ENCODE measurements at regions not wholly inside any gene's neighbourhood (a gene's known extent, or its start where the extent isn't known, plus 50 kb on each side); places are given as distances from the start of the nearest gene placed in this dataset.

- Histone ChIP-seq H2BK120ac (replicated peaks; ENCODE audit: low read depth, low read length) (no peak overlapping the region), H2BK12ac (ENCODE audit: low read depth, low read length) (no peak overlapping the region), H3K9ac (replicated peaks in 1 of 4; ENCODE audit: extremely low read depth in 1 of 4, low read depth in 3 of 4, low read length in 3 of 4) (no peak overlapping the region), H4K91ac (replicated peaks; ENCODE audit: insufficient read length, low read length) (no peak overlapping the region), H3K4me1 (replicated peaks in 1 of 4; ENCODE audit: control insufficient read depth in 3 of 4, insufficient read depth in 4 of 4, low read length in 3 of 4) (peaks cover 0 to 4% (median 2%) of the 10 kb centered on the region in 4 experiments; a peak in 2 of 7 replicates), H3K9me3 (ENCODE audit: insufficient read depth in 2 of 2, low read depth in 1 of 2, low read length in 1 of 2) (no peaks in the 10 kb centered on the region), H2BK15ac (ENCODE audit: low read length) (no peak overlapping the region), H2BK20ac (ENCODE audit: low read length) (no peak overlapping the region), H3K18ac (ENCODE audit: extremely low read depth, low read length) (no peak overlapping the region), H3K79me1 (ENCODE audit: low read depth, low read length) (no peaks in the 10 kb centered on the region), H3K36me3 (ENCODE audit: control insufficient read depth in 2 of 4, insufficient read depth in 4 of 4, low read length in 3 of 4) (no peaks in the 10 kb centered on the region), H2AFZ (ENCODE audit: low read length) (no peak overlapping the region), H3K56ac (replicated peaks; ENCODE audit: insufficient read length, low read depth, low read length) (no peak overlapping the region), H3K79me2 (ENCODE audit: control insufficient read depth in 1 of 2, insufficient read depth in 2 of 2, low read length in 2 of 2) (no peaks in the 10 kb centered on the region), H3K4ac (replicated peaks; ENCODE audit: insufficient read length, low read depth, low read length) (no peak overlapping the region), H3K27ac (ENCODE audit: low read depth, low read length) (no peak overlapping the region), H2AK5ac (ENCODE audit: low read depth, low read length) (no peak overlapping the region), H4K8ac (ENCODE audit: extremely low read depth, insufficient read depth, low read length) (no peak overlapping the region), H4K20me1 (replicated peaks in 1 of 2; ENCODE audit: control insufficient read depth in 1 of 2, insufficient read depth in 2 of 2, low read length in 2 of 2) (no peaks in the 10 kb centered on the region), H3K23ac (ENCODE audit: insufficient read length) (no peak overlapping the region), H3K14ac (ENCODE audit: insufficient read length) (no peak overlapping the region), H2BK5ac (ENCODE audit: low read depth, low read length) (no peak overlapping the region), H4K5ac (ENCODE audit: insufficient read length, low read depth, low read length) (no peak overlapping the region), H3K4me3 (ENCODE audit: extremely low read depth in 1 of 4, insufficient read depth in 2 of 4, low read depth in 3 of 4, low read length in 4 of 4) (no peak overlapping the region), H3K27me3 (replicated peaks in 1 of 4; ENCODE audit: control insufficient read depth in 3 of 4, extremely low read depth in 1 of 4, insufficient read depth in 3 of 4, low read length in 3 of 4) (no peaks in the 10 kb centered on the region), H3K23me2 (ENCODE audit: low read depth, low read length) (no peaks in the 10 kb centered on the region), H3K4me2 (ENCODE audit: insufficient read depth in 1 of 2, low read depth in 2 of 2, low read length in 2 of 2) (no peak overlapping the region)
- no peak for FAIRE-seq
- DNase-seq (ENCODE audit: low read depth in 1 of 2, low spot score in 2 of 2) = no peak
- ChIA-PET CTCF (ENCODE audit: partially characterized antibody) (no interaction called here), POLR2A (ENCODE audit: partially characterized antibody) (no interaction called here)
- no peak for TF ChIP-seq ATF2 (IDR thresholded peaks at IDR 0.05; ENCODE audit: low read length)
- no peak for TF ChIP-seq RAD21 (IDR thresholded peaks at IDR 0.05 in 1 of 2, conservative IDR thresholded peaks at IDR 0.05 in 1 of 2; ENCODE audit: low read depth in 2 of 2, low read length in 2 of 2)
- no peak for TF ChIP-seq RBBP5 (IDR thresholded peaks at IDR 0.05; ENCODE audit: borderline replicate concordance, low read depth, low read length)
- TF ChIP-seq POLR2A (IDR thresholded peaks at IDR 0.05; ENCODE audit: control extremely low read depth in 1 of 2, low read depth in 2 of 2, low read length in 2 of 2) = no peak
- TF ChIP-seq MAX (IDR thresholded peaks at IDR 0.05) = no peak
- no peak for TF ChIP-seq EP300 (IDR thresholded peaks at IDR 0.05; ENCODE audit: borderline replicate concordance in 1 of 2, low read depth in 2 of 2, low read length in 2 of 2)
- TF ChIP-seq BACH1 (IDR thresholded peaks at IDR 0.05; ENCODE audit: low read length) = no peak
Measured at GRCh38 chr2:210839450-210839849, 283.1 kb downstream of the CPS1 start.
